Rectal smooth muscle tissue (tissue), 1 donor: ENCODE measurements at regions not wholly inside any gene's neighbourhood (a gene's known extent, or its start where the extent isn't known, plus 50 kb on each side); places are given as distances from the start of the nearest gene placed in this dataset.
A peak's percentile ranks its signal among the peaks of the same experiment; 100 is the strongest.

Experiments used
- H3K27ac ChIP-seq: one replicate; pipeline ENCODE4 v1.7.0; 2013; ENCODE audit warnings: low read depth, low read length, inconsistent platforms
- H3K27me3 ChIP-seq: one replicate; pipeline ENCODE4 v1.7.0; 2013; ENCODE audit warnings: low read length; ENCODE audit not compliant: control insufficient read depth, insufficient read depth
- H3K36me3 ChIP-seq: one replicate; pipeline ENCODE4 v1.7.0; 2013; ENCODE audit warnings: low read length; ENCODE audit not compliant: control insufficient read depth, insufficient read depth
- H3K4me1 ChIP-seq: one replicate; pipeline ENCODE4 v1.7.0; 2013; ENCODE audit warnings: low read length; ENCODE audit not compliant: control insufficient read depth, insufficient read depth
- H3K4me3 ChIP-seq: one replicate; pipeline ENCODE4 v1.7.0; 2013; ENCODE audit warnings: low read length
- H3K9ac ChIP-seq: one replicate; pipeline ENCODE4 v1.7.0; 2013; ENCODE audit warnings: low read length

DNA sequence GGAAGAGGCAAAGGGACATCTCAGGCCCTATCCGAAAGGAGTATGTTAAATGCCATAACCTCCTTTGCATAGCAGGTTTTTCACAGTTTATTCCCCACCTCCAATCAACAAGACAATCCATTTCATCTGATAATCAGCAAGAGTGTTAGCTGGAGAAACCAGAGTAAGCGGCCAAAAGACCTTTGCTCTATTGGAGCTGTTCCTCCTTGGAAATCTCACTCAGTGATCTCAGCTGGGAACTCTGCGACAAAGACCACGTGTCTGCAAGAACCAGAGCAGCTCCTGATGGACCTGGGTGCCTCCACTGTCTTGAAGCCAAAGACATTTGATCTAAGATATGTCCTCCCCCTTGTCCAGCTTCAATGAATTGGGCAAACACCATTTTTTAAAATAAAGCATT is 241.0 kb downstream of the SEC61B start:
- Histone ChIP-seq H3K4me1 (peaks cover 7% of the 10 kb centered on the region), H3K27me3 (no peaks in the 10 kb centered on the region), H3K4me3 (no peak overlapping the region), H3K9ac (no peak overlapping the region), H3K27ac (no peak overlapping the region), H3K36me3 (no peaks in the 10 kb centered on the region)

DNA sequence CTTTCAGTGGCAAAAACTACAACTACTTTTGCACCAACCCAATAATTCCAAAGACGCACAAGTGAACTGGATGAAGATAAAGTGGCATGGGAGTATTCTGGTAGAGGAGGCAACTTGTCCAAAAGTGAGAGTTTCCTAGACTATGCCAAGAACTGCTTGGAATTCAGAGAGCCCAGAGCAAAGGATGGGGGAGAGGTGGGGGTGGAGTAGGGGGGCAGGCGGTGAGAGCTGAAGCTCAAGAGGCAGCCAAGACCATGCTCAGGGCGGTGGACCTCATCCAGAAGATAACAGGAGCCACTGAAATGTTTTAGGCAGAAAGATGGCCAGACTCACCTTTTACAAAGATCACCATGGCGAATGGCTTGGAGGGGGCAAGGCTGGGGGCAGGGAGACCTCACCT is 242.5 kb downstream of the SEC61B start:
- no peaks in the 10 kb centered on the region for H3K27me3 ChIP-seq
- H3K4me1 ChIP-seq: peaks cover 7% of the 10 kb centered on the region
- H3K36me3 ChIP-seq: no peaks in the 10 kb centered on the region
- no peak overlapping the region for H3K27ac ChIP-seq
- H3K9ac ChIP-seq: no peak overlapping the region
- no peak overlapping the region for H3K4me3 ChIP-seq

DNA sequence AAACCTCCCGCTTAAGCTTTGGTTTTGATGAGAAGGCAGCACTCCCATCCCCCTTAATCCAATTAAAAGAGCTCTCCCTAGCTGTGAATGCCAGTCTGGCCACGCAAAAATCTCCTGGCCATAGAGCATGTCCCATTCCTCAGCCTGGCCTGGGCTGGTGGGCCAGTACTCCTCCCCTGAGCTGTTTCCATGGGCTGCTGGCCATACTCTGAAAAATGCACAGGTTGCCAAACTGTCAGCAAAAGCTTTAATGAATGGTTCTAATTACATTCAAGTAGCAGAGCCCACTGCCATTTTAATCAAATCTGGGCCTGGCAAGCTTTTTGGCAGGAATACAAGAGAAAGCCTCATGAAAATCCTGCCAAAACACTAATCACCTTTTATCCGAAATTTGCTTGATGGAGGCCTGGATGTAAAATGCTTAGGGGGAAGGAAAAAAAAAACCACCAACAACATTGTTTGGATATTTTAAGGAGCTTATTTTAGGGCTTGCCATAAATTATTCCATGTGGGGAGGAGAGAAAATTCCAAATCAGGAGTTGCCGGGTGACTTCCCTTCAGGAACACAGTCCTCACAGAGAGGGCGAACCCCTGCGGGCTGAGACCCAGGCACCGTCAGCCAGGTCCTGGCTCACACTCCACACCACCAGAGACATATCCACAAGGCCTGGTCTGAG is 243.3 kb downstream of the SEC61B start:
- peak overlapping the region; percentile 64 for H3K27ac ChIP-seq
- H3K27me3 ChIP-seq: no peaks in the 10 kb centered on the region
- H3K36me3 ChIP-seq: no peaks in the 10 kb centered on the region
- H3K4me3 ChIP-seq: no peak overlapping the region
- no peak overlapping the region for H3K9ac ChIP-seq
- peaks cover 7% of the 10 kb centered on the region for H3K4me1 ChIP-seq

DNA sequence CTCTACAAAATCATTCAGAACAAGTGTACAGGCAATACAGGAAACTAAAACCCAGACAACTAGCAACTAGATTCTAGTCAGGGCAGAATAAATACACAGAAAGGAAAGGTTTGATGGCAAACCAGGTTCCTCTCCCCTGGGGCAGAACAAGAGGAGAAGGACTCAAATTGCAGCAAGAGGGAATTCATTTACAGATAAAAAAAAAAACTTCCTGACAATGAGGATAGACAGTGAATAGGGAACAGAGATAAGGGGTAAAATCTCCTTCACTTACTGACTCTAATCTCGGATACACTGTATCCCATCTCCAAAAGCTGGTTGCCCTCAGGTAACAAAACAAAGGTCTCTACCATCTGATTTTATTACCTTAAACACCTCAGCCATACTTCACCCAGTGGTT is 244.0 kb downstream of the SEC61B start:
- Histone ChIP-seq H3K4me3 (no peak overlapping the region), H3K27ac (peak overlapping the region; percentile 64), H3K4me1 (peaks cover 7% of the 10 kb centered on the region), H3K27me3 (no peaks in the 10 kb centered on the region), H3K9ac (no peak overlapping the region), H3K36me3 (no peaks in the 10 kb centered on the region)

DNA sequence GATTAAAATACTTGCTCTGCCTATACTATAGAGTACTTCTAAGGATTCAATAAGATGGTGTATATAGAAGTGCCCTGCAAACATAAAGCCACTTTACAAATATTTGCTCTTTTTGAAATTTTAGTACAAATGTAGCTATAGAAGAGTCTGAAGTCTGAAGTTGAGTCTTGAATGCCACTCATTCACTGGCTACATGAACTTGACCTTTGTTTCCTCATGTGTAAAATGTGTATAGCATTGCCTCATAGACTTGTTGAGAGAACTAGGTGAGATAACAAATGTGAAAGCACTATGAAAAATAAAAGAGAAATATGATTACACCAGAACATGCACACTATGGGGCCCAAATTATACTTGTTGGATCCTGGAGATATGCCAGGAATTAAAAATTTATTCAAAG is 244.7 kb downstream of the SEC61B start:
- Histone ChIP-seq H3K4me3 (no peak overlapping the region), H3K9ac (no peak overlapping the region), H3K27ac (no peak overlapping the region)

DNA sequence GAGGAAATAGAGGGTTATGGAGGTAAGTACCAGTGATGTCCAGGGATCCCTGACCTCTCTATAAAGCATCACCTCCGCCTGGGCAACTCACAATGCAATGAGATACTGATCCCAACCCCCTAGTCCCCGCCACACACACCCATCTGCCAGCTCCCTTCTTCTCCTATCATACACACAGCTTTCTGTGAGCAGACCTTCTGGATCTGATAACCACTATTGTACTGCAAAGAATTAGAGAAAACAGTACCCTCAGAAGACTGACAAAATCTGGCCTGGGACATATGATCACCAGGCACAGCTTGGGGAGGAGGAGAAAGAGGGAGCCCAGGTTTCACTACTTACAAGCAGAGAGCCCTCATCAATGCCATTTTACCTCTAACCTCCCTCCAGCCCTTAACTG is 249.0 kb downstream of the SEC61B start:
- Histone ChIP-seq H3K27ac (no peak overlapping the region), H3K9ac (no peak overlapping the region), H3K27me3 (no peaks in the 10 kb centered on the region), H3K4me3 (no peak overlapping the region), H3K4me1 (no peaks in the 10 kb centered on the region), H3K36me3 (no peaks in the 10 kb centered on the region)

More for the DNA sequence above, 244.7 kb downstream of the SEC61B start:
- no peaks in the 10 kb centered on the region for H3K36me3 ChIP-seq
- no peaks in the 10 kb centered on the region for H3K27me3 ChIP-seq
- peaks cover 7% of the 10 kb centered on the region for H3K4me1 ChIP-seq

GRCh38 chr9:99472240-99472915 is 250.3 kb downstream of the SEC61B start:
- Histone ChIP-seq H3K27me3 (no peaks in the 10 kb centered on the region), H3K9ac (no peak overlapping the region), H3K27ac (no peak overlapping the region), H3K4me3 (no peak overlapping the region), H3K36me3 (no peaks in the 10 kb centered on the region), H3K4me1 (no peaks in the 10 kb centered on the region)

DNA sequence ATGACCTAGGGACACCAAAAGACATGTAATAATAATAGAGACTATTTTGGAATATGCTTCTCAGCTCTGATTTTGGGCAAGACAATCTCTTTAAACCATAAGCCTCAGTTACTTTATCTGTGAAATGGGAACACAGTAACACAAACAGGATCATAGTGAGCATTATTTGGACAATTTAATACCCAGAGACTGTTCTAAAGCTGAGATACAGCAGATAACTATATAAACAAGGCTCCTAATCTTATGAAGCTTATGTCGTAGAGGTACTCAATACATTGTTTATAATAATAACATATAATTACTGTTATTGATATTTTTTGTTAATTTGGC is 250.8 kb downstream of the SEC61B start:
- Histone ChIP-seq H3K36me3 (no peaks in the 10 kb centered on the region), H3K27me3 (no peaks in the 10 kb centered on the region), H3K9ac (no peak overlapping the region), H3K4me3 (no peak overlapping the region), H3K4me1 (no peaks in the 10 kb centered on the region), H3K27ac (no peak overlapping the region)

DNA sequence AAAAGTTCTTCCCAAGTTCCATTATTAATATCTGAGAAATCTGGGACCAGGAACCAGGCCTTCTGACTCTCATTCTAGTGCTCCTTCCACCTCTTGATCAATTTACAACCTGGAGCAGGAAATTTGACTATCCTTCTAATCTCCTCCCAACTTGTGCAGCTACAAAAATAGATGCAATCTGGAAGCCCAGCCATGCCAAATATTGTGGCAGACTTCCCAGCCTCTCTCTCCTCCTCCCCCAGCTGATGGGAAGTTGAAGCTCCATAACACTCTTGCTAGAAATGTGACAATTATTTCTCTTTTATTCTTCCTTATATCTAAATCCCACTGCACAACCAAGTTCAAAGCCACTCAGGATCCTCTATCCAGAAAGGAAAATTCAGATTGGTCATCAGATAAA is 252.1 kb downstream of the SEC61B start:
- no peaks in the 10 kb centered on the region for H3K36me3 ChIP-seq
- no peak overlapping the region for H3K4me3 ChIP-seq
- no peak overlapping the region for H3K27ac ChIP-seq
- no peak overlapping the region for H3K9ac ChIP-seq
- no peaks in the 10 kb centered on the region for H3K27me3 ChIP-seq
- H3K4me1 ChIP-seq: no peaks in the 10 kb centered on the region

DNA sequence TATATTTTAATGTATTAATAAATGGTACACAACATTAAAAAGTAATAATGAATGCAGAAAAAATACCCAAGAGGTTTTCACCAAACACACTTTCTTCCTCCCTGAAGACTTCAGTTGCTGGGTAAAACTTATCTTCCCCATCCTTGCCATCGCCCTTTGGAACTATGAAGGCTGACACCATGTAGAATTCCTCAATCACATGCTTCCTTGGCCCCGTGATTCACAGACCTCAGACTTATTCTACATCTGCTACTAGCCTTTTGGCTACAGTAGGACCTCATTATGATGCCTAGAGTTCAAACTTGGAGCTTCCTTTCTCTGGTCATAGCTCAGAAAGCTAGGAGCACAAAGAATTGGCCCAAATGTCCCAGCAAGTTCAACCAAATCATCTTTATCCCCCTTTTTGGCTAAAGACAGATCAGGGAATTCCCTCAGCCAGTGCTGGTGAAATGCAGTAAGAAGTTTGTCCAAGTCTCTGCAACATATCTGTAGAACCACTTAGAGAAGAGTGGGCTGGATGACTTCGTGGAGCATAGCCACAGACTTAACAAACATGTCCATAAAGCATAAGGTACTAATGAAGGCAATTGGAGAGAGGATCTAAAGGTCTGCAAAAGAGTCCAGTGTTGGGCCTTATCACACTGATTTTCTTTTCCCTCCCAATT is 253.5 kb downstream of the SEC61B start:
- H3K36me3 ChIP-seq: no peaks in the 10 kb centered on the region
- no peaks in the 10 kb centered on the region for H3K27me3 ChIP-seq
- H3K4me3 ChIP-seq: no peak overlapping the region
- H3K4me1 ChIP-seq: no peaks in the 10 kb centered on the region
- H3K27ac ChIP-seq: no peak overlapping the region
- no peak overlapping the region for H3K9ac ChIP-seq

DNA sequence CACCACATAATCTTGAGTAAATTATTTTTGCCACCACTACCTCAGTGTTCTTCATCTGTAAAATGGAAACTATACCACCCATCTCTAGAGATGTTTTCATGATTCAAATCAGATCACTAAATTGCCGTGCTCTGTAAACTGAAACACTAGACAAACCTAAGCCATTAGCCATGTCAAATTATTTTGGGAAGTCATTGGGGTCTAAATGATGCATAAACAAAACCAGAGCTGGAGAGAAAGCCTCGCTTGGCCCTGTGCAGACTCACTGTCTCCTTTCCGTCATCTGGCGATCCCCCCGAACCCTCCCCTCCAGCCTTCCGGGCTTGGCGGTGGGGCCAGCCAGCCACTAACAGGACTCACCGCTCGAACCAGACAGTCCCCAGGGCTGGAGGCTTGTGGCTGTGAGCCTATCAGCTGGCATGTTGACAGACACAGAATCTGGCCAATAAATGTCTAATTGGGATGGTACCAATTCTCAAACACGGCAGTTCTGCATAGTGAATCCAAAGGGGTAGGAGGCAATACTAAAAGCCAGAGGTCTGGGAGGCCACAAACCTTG is 256.5 kb downstream of the SEC61B start:
- H3K4me3 ChIP-seq: no peak overlapping the region
- no peaks in the 10 kb centered on the region for H3K4me1 ChIP-seq
- no peak overlapping the region for H3K9ac ChIP-seq
- H3K36me3 ChIP-seq: no peaks in the 10 kb centered on the region
- no peaks in the 10 kb centered on the region for H3K27me3 ChIP-seq
- H3K27ac ChIP-seq: no peak overlapping the region

DNA sequence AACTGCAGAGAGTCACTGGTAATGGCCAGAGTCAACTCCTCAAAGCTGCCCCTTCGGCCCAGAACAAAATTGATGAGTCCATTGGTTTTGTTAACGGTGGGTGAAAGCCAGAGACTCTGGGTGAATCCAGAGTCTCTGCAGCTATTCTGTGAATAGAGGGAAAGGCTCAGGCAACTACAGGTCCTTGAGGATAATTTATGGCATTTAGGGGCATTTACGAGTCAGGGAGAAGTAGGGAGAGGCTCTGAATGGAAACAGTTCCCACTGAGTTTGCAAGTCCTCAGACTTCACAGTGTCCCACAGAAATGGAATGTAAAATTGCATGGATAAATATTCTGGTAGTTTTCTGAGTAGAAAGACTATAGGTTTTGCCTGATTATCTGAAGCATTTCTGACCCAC is 257.8 kb downstream of the SEC61B start:
- Histone ChIP-seq H3K36me3 (no peaks in the 10 kb centered on the region), H3K4me3 (no peak overlapping the region), H3K27me3 (no peaks in the 10 kb centered on the region), H3K9ac (no peak overlapping the region), H3K27ac (no peak overlapping the region), H3K4me1 (no peaks in the 10 kb centered on the region)
